HT-29 (cell line): ENCODE measurements at regions not wholly inside any gene's neighbourhood (a gene's known extent, or its start where the extent isn't known, plus 50 kb on each side); places are given as distances from the start of the nearest gene placed in this dataset.

Experiments used
- DNase-seq: peaks from one replicate; pipeline ENCODE4 v3.0.0-alpha.2; 2015; ENCODE audit warnings: low spot score

GRCh38 chr2:138176862-138177439, 212.7 kb downstream of the HNMT start:
- DNase-seq: no peak

- DNase-seq: no peak
Measured at GRCh38 chr2:138177693-138178092, 213.4 kb downstream of the HNMT start.

- peak; percentile 12 for DNase-seq
Measured at GRCh38 chr2:138180692-138181386, 216.6 kb downstream of the HNMT start.

DNA sequence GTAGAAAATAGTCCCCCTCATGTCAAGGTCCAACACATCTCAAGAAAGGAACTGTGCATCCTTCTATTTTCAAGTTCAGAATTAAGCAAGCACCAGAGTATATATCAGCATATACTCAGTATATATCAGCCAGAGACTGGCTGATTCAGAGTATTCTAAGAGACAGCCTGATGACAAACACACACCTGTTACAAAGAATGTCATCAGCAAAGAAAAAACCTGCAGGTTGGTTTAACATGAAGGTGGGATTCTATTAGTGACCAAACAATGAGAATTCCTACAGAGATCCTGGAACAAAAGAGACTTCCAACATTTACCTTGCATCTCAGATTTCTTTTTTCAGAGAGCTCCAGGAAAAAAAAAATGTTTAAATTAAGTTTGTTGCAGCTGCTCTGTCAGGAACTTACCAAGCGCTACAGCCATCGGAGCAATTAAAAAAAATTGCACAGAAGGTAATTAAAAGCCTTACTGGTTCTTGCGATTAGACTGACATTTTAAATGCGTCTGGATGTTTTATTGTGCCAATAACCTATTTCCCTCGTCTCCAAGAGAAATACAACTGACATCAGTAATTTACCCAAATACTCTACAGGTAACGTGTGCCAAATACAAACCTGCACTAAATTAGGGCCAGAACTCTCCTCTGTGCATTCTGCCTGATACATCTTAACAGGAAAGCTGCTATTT, 218.1 kb downstream of the HNMT start:
- DNase-seq: no peak

DNA sequence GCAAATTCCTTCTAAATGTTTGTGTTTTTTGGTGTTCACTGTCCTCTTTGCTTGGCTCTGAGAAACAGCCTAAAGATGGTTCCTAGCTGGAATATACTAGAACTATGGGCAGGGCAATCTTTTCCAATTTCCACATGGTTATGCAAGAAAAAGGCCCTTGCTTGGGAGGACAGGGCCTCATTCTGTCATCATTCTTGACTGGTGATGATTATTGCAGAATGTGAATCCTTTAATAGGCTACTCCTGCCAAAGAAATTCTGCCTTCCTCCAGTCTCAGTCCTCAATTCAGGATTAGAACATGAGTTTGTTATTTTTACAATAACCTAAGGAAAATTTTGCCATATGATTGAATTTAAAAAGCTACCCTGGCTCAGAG, 218.7 kb downstream of the HNMT start:
- no peak for DNase-seq

DNA sequence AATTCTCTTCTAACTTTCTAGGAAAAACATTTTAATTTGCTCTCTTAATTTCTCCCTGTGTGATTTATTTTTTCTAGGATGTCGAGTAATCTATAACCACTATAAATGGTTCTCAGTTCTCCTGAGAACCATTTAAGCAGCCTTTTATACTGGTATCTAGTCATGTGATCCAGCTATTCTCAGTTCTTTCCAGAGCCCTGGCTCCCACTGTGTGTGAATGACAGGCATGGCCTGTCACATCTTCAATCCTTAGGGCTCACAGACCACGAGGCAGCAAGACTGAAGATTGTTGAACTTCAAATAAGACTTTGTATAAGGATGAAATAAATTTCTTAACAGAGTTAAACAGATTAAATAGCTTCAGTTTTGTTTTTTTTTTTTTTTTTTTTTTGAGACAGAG, 219.4 kb downstream of the HNMT start:
- no peak for DNase-seq

GRCh38 chr2:138184428-138184827, 220.2 kb downstream of the HNMT start:
- DNase-seq: no peak

DNA sequence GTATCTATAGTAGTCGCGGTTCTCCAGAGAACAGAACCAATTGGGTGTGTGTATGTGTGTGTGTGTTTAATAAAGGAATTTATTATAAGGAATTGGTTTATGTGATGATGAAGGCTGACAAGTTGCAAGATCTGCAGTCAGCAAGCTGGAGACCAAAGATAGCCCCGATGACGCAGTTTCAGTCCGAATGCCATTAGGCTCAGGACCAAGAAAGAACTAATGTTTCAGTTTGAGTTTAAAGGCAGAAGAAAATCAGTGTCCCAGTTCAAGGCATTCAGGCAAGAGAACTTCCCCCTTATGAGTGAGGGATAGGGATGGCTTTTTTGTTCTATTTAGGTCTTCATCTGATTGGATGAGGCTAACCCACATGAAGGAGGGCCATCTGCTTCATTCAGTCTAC, 221.6 kb downstream of the HNMT start:
- DNase-seq: no peak

DNA sequence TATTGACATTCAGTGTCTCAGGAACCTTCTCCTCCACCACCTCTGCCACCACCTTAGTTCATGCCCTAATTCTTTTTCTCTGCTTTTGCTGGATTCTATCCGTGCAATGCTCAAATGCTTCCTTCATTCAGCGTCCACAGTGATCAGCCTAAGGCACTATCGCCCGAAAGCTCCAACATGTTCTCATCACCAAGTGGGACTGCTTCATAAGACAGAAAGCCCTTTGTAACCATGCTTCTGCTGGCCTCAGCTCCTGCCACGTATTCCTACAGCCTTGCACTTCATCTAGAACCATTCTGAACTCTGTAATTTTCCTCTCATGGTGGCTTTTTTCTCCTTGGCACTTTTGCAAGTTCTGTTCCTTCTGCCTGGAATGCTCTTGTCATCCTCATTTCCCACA, 222.9 kb downstream of the HNMT start:
- DNase-seq: no peak

GRCh38 chr2:138190999-138191398, 226.7 kb downstream of the HNMT start:
- DNase-seq: no peak

- peak; percentile 2 for DNase-seq
Measured at GRCh38 chr2:138193416-138194213, 229.3 kb downstream of the HNMT start.

DNA sequence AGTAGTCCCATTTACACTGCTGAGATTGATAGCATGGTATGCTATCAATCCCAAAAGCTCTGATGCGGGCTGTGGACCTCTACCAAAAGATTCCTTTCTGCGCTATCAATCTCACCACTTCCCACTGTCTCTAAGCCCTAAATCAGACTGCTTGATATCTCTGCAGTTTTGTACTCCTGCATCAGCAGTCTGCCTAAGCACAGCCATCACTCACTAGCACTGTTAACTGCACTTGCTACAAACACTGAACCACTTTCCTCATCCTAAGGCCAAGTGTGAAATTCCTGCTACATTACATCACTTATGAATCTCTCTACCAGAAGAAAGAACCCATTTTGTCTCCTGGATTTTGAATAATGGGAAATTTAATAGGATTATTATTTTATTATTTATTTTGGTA, 237.0 kb downstream of the HNMT start:
- DNase-seq: no peak

DNA sequence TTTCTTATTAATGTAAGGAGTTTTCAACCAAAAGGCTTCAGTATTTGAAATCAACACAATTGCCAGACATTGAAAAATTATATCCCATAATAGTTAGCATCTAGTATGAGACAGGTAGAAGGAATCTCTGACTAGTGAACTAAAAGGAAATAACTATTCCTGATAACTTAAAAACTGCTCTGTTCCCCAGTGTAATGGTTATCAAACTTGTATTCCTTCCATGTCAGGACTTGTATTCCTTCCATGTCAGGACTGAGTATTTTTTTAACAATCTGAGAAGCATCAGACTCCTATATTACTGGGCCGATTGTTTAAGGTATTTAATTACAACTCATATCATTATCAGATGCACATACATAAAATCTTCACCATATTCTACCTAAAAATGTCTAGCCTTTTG, 238.5 kb downstream of the HNMT start:
- DNase-seq: no peak

- no peak for DNase-seq
Measured at GRCh38 chr2:138205281-138205680, 241.0 kb downstream of the HNMT start.

GRCh38 chr2:138207074-138207930, 243.0 kb downstream of the HNMT start:
- DNase-seq: no peak

DNA sequence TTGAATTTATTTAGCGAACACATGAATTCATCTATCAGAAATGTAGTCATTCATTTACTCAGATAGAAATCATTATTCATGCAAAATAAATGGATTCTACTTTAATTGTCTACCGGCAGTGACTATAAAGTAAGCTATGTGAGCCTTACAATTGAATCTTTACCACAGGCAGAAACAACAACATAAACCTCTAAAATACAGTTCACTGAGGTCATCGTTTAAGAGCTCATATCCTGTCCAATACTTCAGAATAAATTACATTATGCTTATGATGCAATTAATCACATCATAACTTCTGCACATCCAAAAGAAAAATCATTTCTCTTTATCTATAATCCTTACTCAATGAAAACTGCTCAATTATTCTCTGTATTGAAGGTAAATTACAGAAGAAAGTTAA, 244.7 kb downstream of the HNMT start:
- no peak for DNase-seq

DNA sequence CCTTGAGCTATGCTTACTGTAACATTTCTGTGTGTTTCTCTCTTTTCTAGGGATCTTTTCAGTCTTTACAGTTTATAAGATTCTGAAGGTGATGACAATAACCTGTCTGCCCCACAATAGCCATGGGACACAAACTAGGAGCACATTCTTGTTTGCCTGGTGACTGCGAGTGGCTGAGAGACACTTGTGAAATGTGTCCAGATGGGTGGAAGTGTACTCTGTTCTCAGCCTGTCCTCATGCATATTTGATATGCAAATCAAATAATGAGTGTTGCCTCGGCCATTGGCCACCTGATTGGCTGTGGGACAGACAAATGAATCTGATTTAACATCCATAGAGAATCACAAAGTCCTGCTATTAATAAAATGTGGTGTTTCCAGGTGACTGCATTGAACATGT, 246.2 kb downstream of the HNMT start:
- DNase-seq: no peak

- no peak for DNase-seq
Measured at GRCh38 chr2:138212434-138212833, 248.2 kb downstream of the HNMT start.

DNA sequence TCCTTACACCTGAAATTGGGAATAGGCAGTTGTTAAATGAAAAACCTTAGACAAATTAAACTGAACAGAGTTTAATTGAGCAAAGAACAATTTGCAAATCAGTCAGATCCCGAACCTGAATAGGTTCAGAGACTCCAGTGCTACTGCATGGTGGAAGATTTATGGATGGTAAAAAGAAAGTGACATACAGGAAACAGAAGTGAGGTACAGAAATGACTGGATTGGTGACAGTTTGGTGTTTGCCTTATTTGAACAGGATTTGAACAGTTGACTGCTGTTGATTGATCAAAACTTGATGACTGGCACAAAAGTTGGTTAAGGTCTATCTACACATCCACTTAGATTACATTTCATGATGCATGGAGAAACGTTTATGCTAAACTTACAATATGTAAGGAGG, 248.8 kb downstream of the HNMT start:
- no peak for DNase-seq

DNA sequence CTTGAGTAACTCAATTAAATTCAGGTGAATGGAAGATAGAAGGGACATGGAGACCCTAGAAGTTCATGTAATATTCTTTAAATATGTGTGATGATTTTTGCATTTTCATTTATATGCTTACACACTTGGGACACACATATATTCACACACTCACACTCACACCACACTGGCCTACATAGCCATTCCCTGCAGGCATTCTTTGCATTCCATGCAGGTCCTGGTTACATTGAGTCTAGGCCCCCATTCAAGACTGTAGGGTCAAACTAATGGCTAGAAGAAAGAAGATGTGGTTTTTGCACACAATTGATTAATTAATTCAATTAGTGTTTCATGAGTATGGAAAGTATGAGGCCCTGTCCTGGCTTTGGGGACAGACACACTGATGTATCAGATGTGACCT, 249.4 kb downstream of the HNMT start:
- no peak for DNase-seq

GRCh38 chr2:138215958-138216357, 251.7 kb downstream of the HNMT start:
- no peak for DNase-seq
